Lower leg skin (tissue), 4 donors: ENCODE measurements at regions not wholly inside any gene's neighbourhood (a gene's known extent, or its start where the extent isn't known, plus 50 kb on each side); places are given as distances from the start of the nearest gene placed in this dataset.
"Not testable (repeated sequence)": the region's sequence is repeated elsewhere in the genome, so short reads cannot be mapped to it uniquely, and the experiment has no call there.

Experiments
- DNase-seq, 2 donors: peaks; one replicate each; pipeline ENCODE4 v3.0.0-alpha.2; 2019; ENCODE audit warnings: low spot score in 2 of 2
- H3K4me3 ChIP-seq: fragments of 200-600 bp; sonication (generic); 2 replicates; pipeline ENCODE4 v1.5.1; 2017; ENCODE audit warnings: mild to moderate bottlenecking, low read depth; ENCODE audit not compliant: poor library complexity, severe bottlenecking
- POLR2A ChIP-seq, 2 donors: fragments of 450-650 bp; IDR thresholded peaks; one replicate each; pipeline ENCODE4 v1.6.1; 2016 to 2017; ENCODE audit warnings: antibody characterized with exemption in 2 of 2, mild to moderate bottlenecking in 1 of 2, moderate library complexity in 1 of 2
- WGBS, 2 donors: methylation state at CpG; one replicate each; pipeline ENCODE4 v1.1.5; 2018; 5-methylcytosine and 5-hydroxymethylcytosine counted together
- intact Hi-C: fragments of 100-400 bp; cut with DNase I; formaldehyde crosslinking; loops from one replicate; pipeline ENCODE4 v1.15.0; 2023; ENCODE audit warnings: low total_unique reads
- TF ChIP-seq, protein P1 (sequence below), 3 donors: fragments of 450-650 bp; IDR thresholded peaks; one replicate each; pipeline ENCODE4 v1.5.1; 2016; ENCODE audit warnings: antibody characterized with exemption in 3 of 3, mild to moderate bottlenecking in 3 of 3, moderate library complexity in 2 of 3

DNA sequence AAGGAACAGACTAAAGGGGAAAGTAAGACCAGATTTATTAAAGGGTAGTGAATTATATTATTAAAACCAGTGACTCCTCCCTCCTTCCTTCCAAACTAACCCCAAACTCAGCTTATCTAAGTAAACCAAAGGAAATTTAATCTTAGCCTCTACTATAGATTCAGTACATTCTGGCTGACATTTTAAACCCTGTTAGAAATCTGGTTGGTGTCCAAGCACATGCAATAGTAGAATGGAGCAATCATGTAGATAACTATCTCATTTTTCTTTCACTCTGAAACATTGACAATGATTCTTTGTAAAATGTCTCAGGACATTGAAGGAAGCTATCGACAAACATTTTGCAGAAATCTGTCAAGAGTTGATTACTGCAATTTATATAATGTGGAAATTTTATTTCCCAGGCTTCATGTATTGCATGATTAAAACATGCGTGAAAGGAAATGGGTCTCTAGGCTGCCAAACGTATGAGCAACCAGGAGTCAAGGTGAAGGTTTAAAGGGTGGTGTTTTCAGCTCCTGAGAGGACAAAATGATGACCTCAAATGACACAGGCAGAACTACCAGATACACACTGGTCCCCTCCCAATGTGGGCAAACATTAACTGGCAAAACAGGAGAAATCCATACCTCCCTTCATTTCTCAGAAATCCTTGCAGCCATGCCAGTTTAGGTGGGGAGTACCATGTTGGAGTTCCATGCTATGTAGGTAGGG, 58.2 kb upstream of the RBM47 start:
- H3K4me3 ChIP-seq, result no peak overlapping the region
- 51 to 52% methylated on average over 3 of the region's 3 CpGs for WGBS, 2 donors
- intact Hi-C loops, result no loop called here
- DNase-seq, result no peak
- no peak for TF ChIP-seq POLR2A (IDR thresholded peaks at IDR 0.05)
- TF ChIP-seq, protein P1, sequence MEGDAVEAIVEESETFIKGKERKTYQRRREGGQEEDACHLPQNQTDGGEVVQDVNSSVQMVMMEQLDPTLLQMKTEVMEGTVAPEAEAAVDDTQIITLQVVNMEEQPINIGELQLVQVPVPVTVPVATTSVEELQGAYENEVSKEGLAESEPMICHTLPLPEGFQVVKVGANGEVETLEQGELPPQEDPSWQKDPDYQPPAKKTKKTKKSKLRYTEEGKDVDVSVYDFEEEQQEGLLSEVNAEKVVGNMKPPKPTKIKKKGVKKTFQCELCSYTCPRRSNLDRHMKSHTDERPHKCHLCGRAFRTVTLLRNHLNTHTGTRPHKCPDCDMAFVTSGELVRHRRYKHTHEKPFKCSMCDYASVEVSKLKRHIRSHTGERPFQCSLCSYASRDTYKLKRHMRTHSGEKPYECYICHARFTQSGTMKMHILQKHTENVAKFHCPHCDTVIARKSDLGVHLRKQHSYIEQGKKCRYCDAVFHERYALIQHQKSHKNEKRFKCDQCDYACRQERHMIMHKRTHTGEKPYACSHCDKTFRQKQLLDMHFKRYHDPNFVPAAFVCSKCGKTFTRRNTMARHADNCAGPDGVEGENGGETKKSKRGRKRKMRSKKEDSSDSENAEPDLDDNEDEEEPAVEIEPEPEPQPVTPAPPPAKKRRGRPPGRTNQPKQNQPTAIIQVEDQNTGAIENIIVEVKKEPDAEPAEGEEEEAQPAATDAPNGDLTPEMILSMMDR (IDR thresholded peaks at IDR 0.05), result no peak

DNA sequence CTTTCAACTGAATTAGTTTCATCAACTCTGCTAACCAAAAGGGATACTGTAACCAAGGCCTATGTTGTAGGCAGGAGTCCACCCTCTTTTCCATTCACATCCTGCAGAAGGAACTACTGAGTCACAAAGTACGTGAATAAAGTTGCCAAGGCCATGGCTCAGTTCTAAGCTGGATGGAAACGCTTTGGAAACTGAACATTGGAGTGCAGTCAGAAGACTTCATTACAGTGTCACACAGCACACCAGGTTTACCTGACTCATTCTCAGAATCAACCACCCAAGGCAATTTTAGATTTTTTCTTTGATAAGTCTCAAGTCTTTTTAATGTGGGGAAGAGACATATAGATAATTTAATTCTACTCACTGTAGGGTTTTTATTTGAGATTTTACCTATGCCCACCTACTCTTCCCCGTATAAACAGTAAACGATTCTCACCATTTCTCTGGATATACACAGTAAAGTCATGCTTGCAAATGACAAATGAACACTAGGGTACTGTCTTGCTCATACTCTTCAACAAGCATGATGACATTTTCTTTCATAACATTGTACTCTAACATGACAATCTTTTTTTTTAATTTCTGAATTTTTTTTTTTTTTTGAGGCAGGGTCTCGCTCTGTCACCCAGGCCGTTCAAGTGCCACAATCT, 58.9 kb upstream of the RBM47 start:
- intact Hi-C loops, result no loop called here
- H3K4me3 ChIP-seq, result no peak overlapping the region
- TF ChIP-seq, protein P1 (IDR thresholded peaks at IDR 0.05), result no peak
- TF ChIP-seq POLR2A (IDR thresholded peaks at IDR 0.05), result no peak
- 71 to 76% methylated on average over 6 of the region's 6 CpGs for WGBS, 2 donors
- DNase-seq, result no peak

DNA sequence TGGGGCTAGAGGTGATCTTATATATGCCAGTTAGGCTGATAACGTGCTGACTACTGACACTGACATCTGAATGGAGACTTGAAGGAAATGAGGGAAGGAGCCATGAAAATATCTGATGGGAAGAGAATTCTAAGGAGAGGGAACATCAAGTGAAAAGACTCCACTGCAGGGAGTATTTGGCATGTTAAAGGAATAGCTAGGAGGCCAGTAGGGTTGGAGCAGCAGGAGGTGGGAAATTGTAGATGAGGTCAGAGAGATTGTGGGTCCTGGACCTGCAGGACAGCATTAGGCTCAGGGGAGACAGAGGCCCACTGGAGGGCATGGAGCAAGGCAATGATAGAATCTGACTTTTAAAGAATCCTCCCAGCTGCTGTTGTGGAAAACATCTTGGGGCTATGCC, 55.8 kb upstream of the NSUN7 start:
- TF ChIP-seq, protein P1 (IDR thresholded peaks at IDR 0.05), result no peak
- no peak overlapping the region for H3K4me3 ChIP-seq
- 52 to 59% methylated on average over 1 of the region's 1 CpG for WGBS, 2 donors
- intact Hi-C loops, result no loop called here
- no peak for DNase-seq

DNA sequence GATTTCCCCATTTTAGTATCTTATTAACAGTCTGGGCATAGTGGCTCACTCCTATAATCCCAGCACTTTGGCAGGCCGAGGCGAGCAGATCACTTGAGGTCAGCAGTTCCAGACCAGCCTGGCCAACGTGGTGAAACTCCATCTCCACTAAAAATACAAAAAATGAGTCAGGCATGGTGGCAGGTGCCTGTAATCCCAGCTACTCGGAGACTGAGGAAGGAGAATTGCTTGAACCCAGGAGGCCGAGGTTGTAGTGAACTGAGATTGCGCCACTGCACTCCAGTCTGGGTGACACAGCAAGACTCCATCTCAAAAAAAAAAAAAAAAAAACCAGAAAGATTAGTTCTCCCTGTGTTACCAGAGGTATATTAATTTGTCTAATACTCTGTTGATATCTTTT, 52.3 kb upstream of the NSUN7 start:
- 86 to 88% methylated on average over 6 of the region's 6 CpGs for WGBS, 2 donors
- DNase-seq, intact Hi-C loops, H3K4me3 ChIP-seq: not testable (repeated sequence)

DNA sequence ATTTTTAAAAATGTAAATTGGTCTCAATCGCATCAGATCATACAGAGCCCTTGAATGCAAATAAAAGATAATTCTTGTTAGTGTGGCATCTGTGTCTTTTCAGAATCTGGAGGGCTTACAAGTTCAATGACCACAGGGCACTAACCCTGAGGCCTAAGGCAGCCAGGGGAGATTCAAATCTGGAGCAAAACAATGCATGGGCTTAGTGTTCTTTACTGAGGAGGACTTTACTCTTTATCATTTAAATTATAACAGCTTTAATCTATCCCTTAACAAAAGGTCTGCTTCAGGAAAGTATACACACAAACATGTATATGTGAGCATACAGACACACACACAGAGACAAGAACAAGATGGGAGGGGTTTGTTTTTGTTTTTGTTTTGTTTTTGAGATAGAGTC, 51.0 kb upstream of the NSUN7 start:
- no peak for DNase-seq
- WGBS, 2 donors, result 84 to 86% methylated on average over 1 of the region's 1 CpG
- intact Hi-C loops, result no loop called here
- TF ChIP-seq, protein P1 (IDR thresholded peaks at IDR 0.05), result no peak
- no peak for TF ChIP-seq POLR2A (IDR thresholded peaks at IDR 0.05)
- H3K4me3 ChIP-seq, result no peak overlapping the region

DNA sequence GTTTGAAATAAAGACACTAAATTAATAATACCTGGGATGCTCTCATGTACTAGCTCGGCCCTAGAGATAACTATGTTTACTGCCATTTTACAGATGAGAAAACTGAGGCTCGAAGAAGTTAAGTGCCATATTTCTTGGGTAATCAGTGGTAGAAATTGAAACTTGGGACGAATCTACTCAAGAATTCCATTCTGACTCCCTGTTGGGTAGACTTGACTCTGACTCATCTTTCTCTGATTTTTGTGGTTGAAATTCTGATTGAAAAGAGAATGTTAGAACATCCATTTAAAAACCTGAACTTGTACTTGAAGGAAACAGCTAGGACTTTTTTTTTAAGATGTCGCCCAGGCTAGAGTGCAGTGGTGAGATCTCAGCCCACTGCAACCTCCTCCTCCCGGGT, 50.1 kb upstream of the NSUN7 start:
- intact Hi-C loops, result no loop called here
- DNase-seq, result no peak
- 88 to 94% methylated on average over 5 of the region's 5 CpGs for WGBS, 2 donors
- no peak overlapping the region for H3K4me3 ChIP-seq
- TF ChIP-seq POLR2A (IDR thresholded peaks at IDR 0.05), result no peak
- TF ChIP-seq, protein P1 (IDR thresholded peaks at IDR 0.05), result no peak
